Osteoblast (primary cell): ENCODE measurements at regions not wholly inside any gene's neighbourhood (a gene's known extent, or its start where the extent isn't known, plus 50 kb on each side); places are given as distances from the start of the nearest gene placed in this dataset.

ENCODE experiments used
- DNase-seq: peaks from one replicate; pipeline ENCODE4 v3.0.0; 2011; ENCODE audit warnings: low spot score, mixed read lengths; ENCODE audit not compliant: insufficient read length; ENCODE audit errors: missing footprints
- H2AFZ ChIP-seq: 2 replicates; pipeline ENCODE4 v1.6.0; 2011; ENCODE audit warnings: mild to moderate bottlenecking, low read length
- H3K27ac ChIP-seq: 2 replicates; pipeline ENCODE4 v1.5.1; 2011; ENCODE audit warnings: mild to moderate bottlenecking, low read depth, low read length, moderate library complexity
- H3K27me3 ChIP-seq: 2 replicates; pipeline ENCODE4 v1.6.0; 2012; ENCODE audit warnings: mild to moderate bottlenecking, control low read depth, inconsistent platforms, low read length, moderate library complexity; ENCODE audit not compliant: insufficient read depth
- H3K36me3 ChIP-seq: 2 replicates; pipeline ENCODE4 v1.5.1; 2011; ENCODE audit warnings: mild to moderate bottlenecking, low read length, control low read depth, moderate library complexity; ENCODE audit not compliant: insufficient read depth
- H3K4me1 ChIP-seq: 2 replicates; pipeline ENCODE4 v1.5.1; 2011; ENCODE audit warnings: mild to moderate bottlenecking, low read length, control low read depth, moderate library complexity; ENCODE audit not compliant: insufficient read depth
- H3K4me2 ChIP-seq: 2 replicates; pipeline ENCODE4 v1.6.0; 2011; ENCODE audit warnings: mild to moderate bottlenecking, low read length; ENCODE audit not compliant: insufficient read depth
- H3K4me3 ChIP-seq: fragments of 200-600 bp; sonication (generic); 3 replicates; pipeline ENCODE4 v1.5.1; 2012; ENCODE audit warnings: mild to moderate bottlenecking, low read length, inconsistent platforms; ENCODE audit not compliant: insufficient read depth
- H3K79me2 ChIP-seq: 2 replicates; pipeline ENCODE4 v1.6.0; 2012; ENCODE audit warnings: mild to moderate bottlenecking, low read length, control low read depth, inconsistent platforms; ENCODE audit not compliant: insufficient read depth
- H3K9me3 ChIP-seq: 2 replicates; pipeline ENCODE4 v1.5.1; 2011; ENCODE audit warnings: low read depth, low read length, control low read depth
- H4K20me1 ChIP-seq: 2 replicates; pipeline ENCODE4 v1.6.0; 2012; ENCODE audit warnings: mild to moderate bottlenecking, low read length, control low read depth; ENCODE audit not compliant: insufficient read depth
- CTCF ChIP-seq: IDR thresholded peaks from 2 replicates; pipeline ENCODE4 v1.5.1; 2011; ENCODE audit warnings: mild to moderate bottlenecking, low read depth, low read length, moderate library complexity; ENCODE audit errors: extremely low read depth

- no peak overlapping the region for H3K4me3 ChIP-seq
- H3K4me1 ChIP-seq, result peaks cover 13% of the 10 kb centered on the region
- H4K20me1 ChIP-seq, result no peaks in the 10 kb centered on the region
- H3K27me3 ChIP-seq, result no peaks in the 10 kb centered on the region
- H3K79me2 ChIP-seq, result no peaks in the 10 kb centered on the region
- no peak for DNase-seq
- H3K4me2 ChIP-seq, result no peak overlapping the region
- H3K9me3 ChIP-seq, result no peaks in the 10 kb centered on the region
- no peaks in the 10 kb centered on the region for H3K36me3 ChIP-seq
- peak overlapping the region; percentile 69 for H2AFZ ChIP-seq
- TF ChIP-seq CTCF, result no peak
- no peak overlapping the region for H3K27ac ChIP-seq
Observed at GRCh38 chr5:96054311-96055030, 92.8 kb upstream of the ELL2 start.

- Histone ChIP-seq H3K9me3 (no peaks in the 10 kb centered on the region), H3K4me3 (no peak overlapping the region), H3K27me3 (no peaks in the 10 kb centered on the region), H3K4me1 (peaks cover 18% of the 10 kb centered on the region), H4K20me1 (no peaks in the 10 kb centered on the region), H2AFZ (no peak overlapping the region), H3K79me2 (no peaks in the 10 kb centered on the region), H3K4me2 (no peak overlapping the region), H3K27ac (no peak overlapping the region), H3K36me3 (no peaks in the 10 kb centered on the region)
- TF ChIP-seq CTCF, result no peak
- DNase-seq, result no peak
Observed at GRCh38 chr5:96053063-96053735, 91.5 kb upstream of the ELL2 start.

- no peak overlapping the region for H3K27ac ChIP-seq
- no peak for DNase-seq
- peaks cover 18% of the 10 kb centered on the region for H3K4me1 ChIP-seq
- H3K79me2 ChIP-seq, result no peaks in the 10 kb centered on the region
- H3K36me3 ChIP-seq, result no peaks in the 10 kb centered on the region
- H3K27me3 ChIP-seq, result no peaks in the 10 kb centered on the region
- H3K4me2 ChIP-seq, result no peak overlapping the region
- H3K9me3 ChIP-seq, result no peaks in the 10 kb centered on the region
- H3K4me3 ChIP-seq, result no peak overlapping the region
- H2AFZ ChIP-seq, result no peak overlapping the region
- H4K20me1 ChIP-seq, result no peaks in the 10 kb centered on the region
- no peak for TF ChIP-seq CTCF
Observed at GRCh38 chr5:96052374-96052773, 90.7 kb upstream of the ELL2 start.

GRCh38 chr5:96051401-96051830, 89.8 kb upstream of the ELL2 start:
- H2AFZ ChIP-seq, result peak overlapping the region; percentile 56
- no peak overlapping the region for H3K27ac ChIP-seq
- H4K20me1 ChIP-seq, result no peaks in the 10 kb centered on the region
- H3K36me3 ChIP-seq, result no peaks in the 10 kb centered on the region
- H3K4me2 ChIP-seq, result no peak overlapping the region
- no peaks in the 10 kb centered on the region for H3K79me2 ChIP-seq
- peaks cover 18% of the 10 kb centered on the region for H3K4me1 ChIP-seq
- no peaks in the 10 kb centered on the region for H3K9me3 ChIP-seq
- DNase-seq, result no peak
- H3K4me3 ChIP-seq, result no peak overlapping the region
- H3K27me3 ChIP-seq, result no peaks in the 10 kb centered on the region
- no peak for TF ChIP-seq CTCF
